MCF 10A (cell line): ENCODE measurements at regions not wholly inside any gene's neighbourhood (a gene's known extent, or its start where the extent isn't known, plus 50 kb on each side); places are given as distances from the start of the nearest gene placed in this dataset.

Experiments
- BruUV-seq: library from RNA; stranded (reverse); fragments of 400-500 nt; replicated peaks from 2 replicates; lab custom pipeline; 2021; lab: Mats Ljungman, UMichigan
- CTCF ChIA-PET: fragments of 300-600 bp; sonication (Branson Sonifier 250); formaldehyde crosslinking; extraction: SDS; loops from one replicate; lab custom pipeline; 2021; ENCODE audit warnings: antibody characterized with exemption, inconsistent platforms; lab: Yijun Ruan, JAX
- POLR2A ChIA-PET: fragments of 300-600, 350-650 bp; sonication (Branson Sonifier 250); formaldehyde crosslinking; extraction: SDS; loops from one replicate; lab custom pipeline; 2020; ENCODE audit warnings: antibody characterized with exemption, inconsistent platforms; lab: Yijun Ruan, JAX
- DNase-seq: peaks from one replicate; pipeline ENCODE4 v3.0.0-alpha.2; 2018; ENCODE audit not compliant: unreplicated experiment
- H3K27ac Mint-ChIP-seq: one replicate; pipeline ENCODE4 v1.8.0; 2022; ENCODE audit warnings: mild to moderate bottlenecking, low read depth, mixed read lengths; ENCODE audit not compliant: unreplicated experiment
- H3K27me3 Mint-ChIP-seq: one replicate; pipeline ENCODE4 v1.8.0; 2022; ENCODE audit warnings: mixed read lengths; ENCODE audit not compliant: insufficient read depth, unreplicated experiment
- H3K36me3 Mint-ChIP-seq: one replicate; pipeline ENCODE4 v1.8.0; 2022; ENCODE audit warnings: mild to moderate bottlenecking, moderate library complexity, mixed read lengths; ENCODE audit not compliant: insufficient read depth, unreplicated experiment
- H3K4me1 Mint-ChIP-seq: one replicate; pipeline ENCODE4 v1.8.0; 2022; ENCODE audit warnings: mixed read lengths; ENCODE audit not compliant: insufficient read depth, unreplicated experiment
- H3K4me3 Mint-ChIP-seq: one replicate; pipeline ENCODE4 v1.8.0; 2022; ENCODE audit warnings: mild to moderate bottlenecking, moderate library complexity, mixed read lengths; ENCODE audit not compliant: unreplicated experiment
- H3K9me3 Mint-ChIP-seq: one replicate; pipeline ENCODE4 v1.8.0; 2022; ENCODE audit warnings: mixed read lengths; ENCODE audit not compliant: unreplicated experiment
- intact Hi-C: fragments of 100-400 bp; cut with micrococcal nuclease; formaldehyde crosslinking; loops from 2 replicates; pipeline ENCODE4 v1.14.1; 2022
- TF ChIP-seq, protein P1 (sequence below): fragments of 200-600 bp; IDR thresholded peaks from one replicate; pipeline ENCODE4 v1.8.0; 2022; ENCODE audit warnings: antibody characterized with exemption, mild to moderate bottlenecking; ENCODE audit not compliant: unreplicated experiment

DNA sequence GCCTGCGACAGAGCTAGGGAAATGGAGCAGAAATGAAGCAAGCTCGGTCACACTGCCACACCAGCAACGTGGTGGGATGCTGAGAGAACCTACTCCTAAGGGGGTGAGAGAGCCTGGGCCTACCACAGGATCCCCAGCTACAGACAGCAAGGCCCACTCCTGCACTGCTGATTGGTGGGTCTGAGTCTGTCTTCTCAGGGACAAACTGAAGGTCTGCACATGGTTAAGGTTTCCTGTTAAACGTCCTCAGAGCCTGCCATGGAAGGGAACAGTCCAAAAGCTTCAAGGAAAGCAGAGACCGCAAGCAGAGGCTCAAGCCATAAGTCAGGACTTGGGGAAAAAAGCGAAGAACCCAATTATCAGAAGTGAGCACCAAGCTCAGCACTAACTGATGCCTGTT is 53.5 kb upstream of the MED4 start:
- ChIA-PET CTCF (no interaction called here), POLR2A (interaction anchor here (0.9 to 1.1 kb wide), 3 partner anchors 19 to 84 kb away, joined by 3 read pairs; partner anchors contain the start of gene ITM2B)
- H3K27ac Mint-ChIP-seq, result no peak overlapping the region
- no peaks in the 10 kb centered on the region for H3K4me1 Mint-ChIP-seq
- TF ChIP-seq, protein P1, sequence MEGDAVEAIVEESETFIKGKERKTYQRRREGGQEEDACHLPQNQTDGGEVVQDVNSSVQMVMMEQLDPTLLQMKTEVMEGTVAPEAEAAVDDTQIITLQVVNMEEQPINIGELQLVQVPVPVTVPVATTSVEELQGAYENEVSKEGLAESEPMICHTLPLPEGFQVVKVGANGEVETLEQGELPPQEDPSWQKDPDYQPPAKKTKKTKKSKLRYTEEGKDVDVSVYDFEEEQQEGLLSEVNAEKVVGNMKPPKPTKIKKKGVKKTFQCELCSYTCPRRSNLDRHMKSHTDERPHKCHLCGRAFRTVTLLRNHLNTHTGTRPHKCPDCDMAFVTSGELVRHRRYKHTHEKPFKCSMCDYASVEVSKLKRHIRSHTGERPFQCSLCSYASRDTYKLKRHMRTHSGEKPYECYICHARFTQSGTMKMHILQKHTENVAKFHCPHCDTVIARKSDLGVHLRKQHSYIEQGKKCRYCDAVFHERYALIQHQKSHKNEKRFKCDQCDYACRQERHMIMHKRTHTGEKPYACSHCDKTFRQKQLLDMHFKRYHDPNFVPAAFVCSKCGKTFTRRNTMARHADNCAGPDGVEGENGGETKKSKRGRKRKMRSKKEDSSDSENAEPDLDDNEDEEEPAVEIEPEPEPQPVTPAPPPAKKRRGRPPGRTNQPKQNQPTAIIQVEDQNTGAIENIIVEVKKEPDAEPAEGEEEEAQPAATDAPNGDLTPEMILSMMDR, result no peak
- no peaks in the 10 kb centered on the region for H3K9me3 Mint-ChIP-seq
- peaks cover 6% of the 10 kb centered on the region for H3K36me3 Mint-ChIP-seq
- intact Hi-C loops, result no loop called here
- no TSS peak for BruUV-seq
- DNase-seq, result no peak
- H3K4me3 Mint-ChIP-seq, result no peak overlapping the region
- H3K27me3 Mint-ChIP-seq, result no peaks in the 10 kb centered on the region

DNA sequence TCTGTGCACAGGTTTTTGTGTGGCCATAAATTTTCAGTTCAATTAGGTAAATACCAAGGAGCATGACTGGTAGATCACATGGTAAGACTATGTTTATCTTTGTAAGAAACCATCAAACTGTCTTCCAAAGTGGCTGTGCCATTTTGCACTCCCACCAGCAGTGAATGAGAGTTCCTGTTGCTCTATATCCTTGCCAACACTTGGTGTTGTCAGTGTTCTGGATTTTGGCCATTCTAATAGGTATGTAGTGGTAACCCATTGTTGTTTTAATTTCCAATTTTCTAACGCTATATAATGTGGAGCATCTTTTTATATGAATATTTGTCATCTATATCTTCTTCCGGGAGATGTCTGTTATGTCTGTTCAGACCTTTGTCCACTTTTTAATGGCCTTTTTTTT is 51.7 kb upstream of the MED4 start:
- H3K27ac Mint-ChIP-seq, result no peak overlapping the region
- no TSS peak for BruUV-seq
- POLR2A ChIA-PET, result no interaction called here
- peaks cover 6% of the 10 kb centered on the region for H3K36me3 Mint-ChIP-seq
- H3K27me3 Mint-ChIP-seq, result no peaks in the 10 kb centered on the region
- CTCF ChIA-PET, result no interaction called here
- DNase-seq, result no peak
- H3K4me1 Mint-ChIP-seq, result no peaks in the 10 kb centered on the region
- intact Hi-C loops, result no loop called here
- H3K4me3 Mint-ChIP-seq, result no peak overlapping the region
- TF ChIP-seq, protein P1, result no peak
- no peaks in the 10 kb centered on the region for H3K9me3 Mint-ChIP-seq

DNA sequence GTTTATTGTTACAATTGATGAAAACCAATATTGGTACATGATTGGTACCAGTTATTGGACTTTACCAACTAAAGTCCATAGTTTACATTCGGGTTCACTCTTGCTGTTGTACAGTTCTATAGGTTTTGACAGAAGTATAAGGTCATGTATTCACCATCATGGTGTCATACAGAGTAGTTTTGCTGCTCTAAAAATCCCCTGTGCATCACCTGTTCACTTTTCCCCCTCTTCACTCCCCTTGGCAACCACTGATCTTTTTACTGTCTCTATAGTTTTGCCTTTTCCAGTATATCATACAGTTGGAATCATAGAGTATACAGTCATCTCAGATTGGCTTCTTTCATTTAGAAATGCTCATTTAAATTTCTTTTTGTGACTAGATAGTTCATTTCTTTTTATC is 51.2 kb upstream of the MED4 start:
- Mint-ChIP-seq H3K9me3 (no peaks in the 10 kb centered on the region), H3K27ac (no peak overlapping the region), H3K36me3 (peaks cover 6% of the 10 kb centered on the region), H3K4me3 (no peak overlapping the region), H3K4me1 (no peaks in the 10 kb centered on the region), H3K27me3 (no peaks in the 10 kb centered on the region)
- POLR2A ChIA-PET, result no interaction called here
- TF ChIP-seq, protein P1, result no peak
- intact Hi-C loops, result no loop called here
- no peak for DNase-seq
- no TSS peak for BruUV-seq
- CTCF ChIA-PET, result no interaction called here
